Endodermal cell (in vitro differentiated cells): ENCODE measurements at regions not wholly inside any gene's neighbourhood (a gene's known extent, or its start where the extent isn't known, plus 50 kb on each side); places are given as distances from the start of the nearest gene placed in this dataset.
A peak's percentile ranks its signal among the peaks of the same experiment; 100 is the strongest.

Experiments used
- DNase-seq: peaks from one replicate; pipeline ENCODE4 v3.0.0-alpha.2; 2017
- H3K27ac ChIP-seq: 2 replicates; pipeline ENCODE4 v1.5.1; 2013; ENCODE audit warnings: mild to moderate bottlenecking, low read depth, low read length, moderate library complexity
- H3K27me3 ChIP-seq: 2 replicates; pipeline ENCODE4 v1.6.1; 2013; ENCODE audit warnings: mild to moderate bottlenecking, low read length, moderate library complexity; ENCODE audit not compliant: insufficient read depth, control insufficient read depth, poor library complexity, severe bottlenecking
- H3K36me3 ChIP-seq: 2 replicates; pipeline ENCODE4 v1.7.0; 2013; ENCODE audit warnings: mild to moderate bottlenecking, low read length, moderate library complexity; ENCODE audit not compliant: control insufficient read depth, insufficient read depth
- H3K4me1 ChIP-seq: one replicate; pipeline ENCODE4 v1.7.0; 2013; ENCODE audit warnings: low read length; ENCODE audit not compliant: control insufficient read depth, insufficient read depth
- H3K4me3 ChIP-seq: 2 replicates; pipeline ENCODE4 v1.5.1; 2013; ENCODE audit warnings: mild to moderate bottlenecking, low read length, moderate library complexity
- H3K9ac ChIP-seq: 2 replicates; pipeline ENCODE4 v1.6.1; 2013; ENCODE audit warnings: mild to moderate bottlenecking, low read length, moderate library complexity; ENCODE audit not compliant: poor library complexity, severe bottlenecking; ENCODE audit errors: extremely low read depth
- H3K9me3 ChIP-seq: 2 replicates; pipeline ENCODE4 v1.6.1; 2013; ENCODE audit warnings: mild to moderate bottlenecking, low read length, moderate library complexity; ENCODE audit not compliant: control insufficient read depth
- H3K27ac Mint-ChIP-seq: 2 replicates; pipeline ENCODE4 v1.8.0; 2020; ENCODE audit warnings: mixed read lengths
- H3K27me3 Mint-ChIP-seq: 2 replicates; pipeline ENCODE4 v1.8.0; 2021; ENCODE audit warnings: mild to moderate bottlenecking, mixed read lengths; ENCODE audit not compliant: insufficient read depth
- H3K36me3 Mint-ChIP-seq: 2 replicates; pipeline ENCODE4 v1.8.0; 2020; ENCODE audit warnings: low read depth, mixed read lengths
- H3K4me1 Mint-ChIP-seq: 2 replicates; pipeline ENCODE4 v1.8.0; 2020; ENCODE audit warnings: mixed read lengths
- H3K4me3 Mint-ChIP-seq: 2 replicates; pipeline ENCODE4 v1.8.0; 2020; ENCODE audit warnings: mild to moderate bottlenecking, moderate library complexity, mixed read lengths
- H3K9me3 Mint-ChIP-seq: 2 replicates; pipeline ENCODE4 v1.8.0; 2020; ENCODE audit warnings: mild to moderate bottlenecking, mixed read lengths
- CTCF ChIP-seq: fragments of 200-600 bp; sonication (generic); conservative IDR thresholded peaks from 2 replicates; pipeline ENCODE4 v1.5.0; 2021; ENCODE audit warnings: antibody characterized with exemption, mild to moderate bottlenecking
- WGBS, 2 experiments: methylation state at CpG; one replicate each; pipeline versions ENCODE4 v1.1.5 to v1.1.7; 2013; ENCODE audit warnings: missing lambda C conversion rate in 2 of 2, mixed read lengths in 1 of 2; ENCODE audit not compliant: insufficient coverage in 1 of 2, insufficient read length in 1 of 2; 5-methylcytosine and 5-hydroxymethylcytosine counted together

GRCh38 chr14:93858896-93859295, 68.2 kb upstream of the FAM181A start:
- no peak for TF ChIP-seq CTCF
- H3K4me1 ChIP-seq = peaks cover 4% of the 10 kb centered on the region
- H3K36me3 ChIP-seq = no peaks in the 10 kb centered on the region
- no peak overlapping the region for H3K4me3 ChIP-seq
- Mint-ChIP-seq H3K4me3 (no peak overlapping the region), H3K36me3 (no peaks in the 10 kb centered on the region), H3K27me3 (no peaks in the 10 kb centered on the region), H3K27ac (no peak overlapping the region), H3K9me3 (no peaks in the 10 kb centered on the region), H3K4me1 (peaks cover 23% of the 10 kb centered on the region)
- H3K27me3 ChIP-seq = no peaks in the 10 kb centered on the region
- no peak overlapping the region for H3K27ac ChIP-seq
- WGBS, 2 experiments = 96 to 97% methylated on average over 8 to 17 of the region's 17 CpGs
- no peak for DNase-seq
- H3K9ac ChIP-seq = no peak overlapping the region
- peaks cover 15% of the 10 kb centered on the region for H3K9me3 ChIP-seq

- peaks cover 3% of the 10 kb centered on the region for H3K9me3 ChIP-seq
- Mint-ChIP-seq H3K9me3 (no peaks in the 10 kb centered on the region), H3K4me1 (peaks cover 23% of the 10 kb centered on the region), H3K27me3 (no peaks in the 10 kb centered on the region), H3K36me3 (no peaks in the 10 kb centered on the region), H3K27ac (peak overlapping the region; percentile 46), H3K4me3 (no peak overlapping the region)
- no peaks in the 10 kb centered on the region for H3K36me3 ChIP-seq
- WGBS, 2 experiments = 72 to 76% methylated on average over 5 to 12 of the region's 12 CpGs
- peak; percentile 61 for TF ChIP-seq CTCF
- H3K27ac ChIP-seq = no peak overlapping the region
- H3K27me3 ChIP-seq = no peaks in the 10 kb centered on the region
- no peak overlapping the region for H3K4me3 ChIP-seq
- peak; percentile 79 for DNase-seq
- peaks cover 4% of the 10 kb centered on the region for H3K4me1 ChIP-seq
- H3K9ac ChIP-seq = no peak overlapping the region
Observed at GRCh38 chr14:93857500-93858283, 69.4 kb upstream of the PRIMA1 start.

GRCh38 chr14:93857081-93857480, 68.8 kb upstream of the PRIMA1 start:
- H3K4me1 Mint-ChIP-seq = peaks cover 23% of the 10 kb centered on the region
- Histone ChIP-seq H3K27me3 (no peaks in the 10 kb centered on the region), H3K9ac (no peak overlapping the region), H3K4me3 (no peak overlapping the region), H3K27ac (no peak overlapping the region), H3K9me3 (no peaks in the 10 kb centered on the region), H3K4me1 (peaks cover 4% of the 10 kb centered on the region), H3K36me3 (no peaks in the 10 kb centered on the region)
- WGBS, 2 experiments = 62 to 68% methylated on average over 3 to 4 of the region's 4 CpGs
- no peak overlapping the region for H3K4me3 Mint-ChIP-seq
- no peak for DNase-seq
- no peaks in the 10 kb centered on the region for H3K9me3 Mint-ChIP-seq
- no peaks in the 10 kb centered on the region for H3K27me3 Mint-ChIP-seq
- no peak overlapping the region for H3K27ac Mint-ChIP-seq
- H3K36me3 Mint-ChIP-seq = no peaks in the 10 kb centered on the region
- no peak for TF ChIP-seq CTCF
